ENCODE measurements at regions not wholly inside any gene's neighbourhood (a gene's known extent, or its start where the extent isn't known, plus 50 kb on each side); places are given as distances from the start of the nearest gene placed in this dataset.

DNA sequence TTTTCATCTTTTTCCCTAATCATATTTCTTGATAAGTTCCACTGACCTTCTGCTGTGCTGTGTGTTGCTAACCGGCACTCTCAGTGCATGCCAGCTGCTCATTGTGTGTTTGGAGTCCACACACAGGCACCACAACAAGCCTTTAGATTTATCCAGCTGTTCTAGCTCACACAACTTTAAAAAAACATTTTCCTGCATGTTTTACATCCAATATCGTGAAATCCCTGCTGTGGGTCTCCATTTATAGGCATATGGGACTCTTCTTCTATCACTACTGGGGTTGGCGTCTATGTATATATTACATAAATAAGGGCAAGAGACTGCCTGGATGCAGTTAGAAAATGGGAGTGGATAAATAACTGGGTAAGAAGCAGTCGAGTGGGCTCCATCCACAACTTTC is 183.6 kb upstream of the ADARB2 start:
- TF ChIP-seq, protein P1, sequence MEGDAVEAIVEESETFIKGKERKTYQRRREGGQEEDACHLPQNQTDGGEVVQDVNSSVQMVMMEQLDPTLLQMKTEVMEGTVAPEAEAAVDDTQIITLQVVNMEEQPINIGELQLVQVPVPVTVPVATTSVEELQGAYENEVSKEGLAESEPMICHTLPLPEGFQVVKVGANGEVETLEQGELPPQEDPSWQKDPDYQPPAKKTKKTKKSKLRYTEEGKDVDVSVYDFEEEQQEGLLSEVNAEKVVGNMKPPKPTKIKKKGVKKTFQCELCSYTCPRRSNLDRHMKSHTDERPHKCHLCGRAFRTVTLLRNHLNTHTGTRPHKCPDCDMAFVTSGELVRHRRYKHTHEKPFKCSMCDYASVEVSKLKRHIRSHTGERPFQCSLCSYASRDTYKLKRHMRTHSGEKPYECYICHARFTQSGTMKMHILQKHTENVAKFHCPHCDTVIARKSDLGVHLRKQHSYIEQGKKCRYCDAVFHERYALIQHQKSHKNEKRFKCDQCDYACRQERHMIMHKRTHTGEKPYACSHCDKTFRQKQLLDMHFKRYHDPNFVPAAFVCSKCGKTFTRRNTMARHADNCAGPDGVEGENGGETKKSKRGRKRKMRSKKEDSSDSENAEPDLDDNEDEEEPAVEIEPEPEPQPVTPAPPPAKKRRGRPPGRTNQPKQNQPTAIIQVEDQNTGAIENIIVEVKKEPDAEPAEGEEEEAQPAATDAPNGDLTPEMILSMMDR (IDR thresholded peaks at IDR 0.05): no peak
- TF ChIP-seq EP300 (IDR thresholded peaks at IDR 0.05) (no peak), POLR2A (IDR thresholded peaks at IDR 0.05) (no peak)

Data from sigmoid colon (tissue), 4 donors.